Activated CD4-positive, alpha-beta memory T cell treated with anti-CD3 and anti-CD28 coated beads, Interleukin-2, amount 10 ng/mL, durations not matched to agents 7 days and 5 days (primary cell): ENCODE measurements at regions not wholly inside any gene's neighbourhood (a gene's known extent, or its start where the extent isn't known, plus 50 kb on each side); places are given as distances from the start of the nearest gene placed in this dataset.

Experiments
- CTCF ChIA-PET: fragments of 350-600 bp; sonication (Branson Sonifier 250); formaldehyde crosslinking; loops from one replicate; lab custom pipeline; 2021; ENCODE audit warnings: antibody characterized with exemption, inconsistent platforms; lab: Charles Lee
- POLR2A ChIA-PET: fragments of 350-600 bp; sonication (Branson Sonifier 250); formaldehyde crosslinking; loops from one replicate; lab custom pipeline; 2021; ENCODE audit warnings: antibody characterized with exemption; lab: Charles Lee
- DNase-seq: peaks from one replicate; pipeline ENCODE4 v3.0.0-alpha.2; 2020
- H3K27ac Mint-ChIP-seq: one replicate; pipeline ENCODE4 v1.8.0; 2021; ENCODE audit warnings: mild to moderate bottlenecking, mixed read lengths
- H3K27me3 Mint-ChIP-seq: one replicate; pipeline ENCODE4 v1.8.0; 2021; ENCODE audit warnings: mixed read lengths
- H3K36me3 Mint-ChIP-seq: one replicate; pipeline ENCODE4 v1.8.0; 2021; ENCODE audit warnings: low read depth, mixed read lengths
- H3K4me1 Mint-ChIP-seq: one replicate; pipeline ENCODE4 v1.8.0; 2021; ENCODE audit warnings: mixed read lengths
- H3K4me3 Mint-ChIP-seq: one replicate; pipeline ENCODE4 v1.8.0; 2021; ENCODE audit warnings: mild to moderate bottlenecking, mixed read lengths
- H3K9me3 Mint-ChIP-seq: one replicate; pipeline ENCODE4 v1.8.0; 2021; ENCODE audit warnings: mixed read lengths

DNA sequence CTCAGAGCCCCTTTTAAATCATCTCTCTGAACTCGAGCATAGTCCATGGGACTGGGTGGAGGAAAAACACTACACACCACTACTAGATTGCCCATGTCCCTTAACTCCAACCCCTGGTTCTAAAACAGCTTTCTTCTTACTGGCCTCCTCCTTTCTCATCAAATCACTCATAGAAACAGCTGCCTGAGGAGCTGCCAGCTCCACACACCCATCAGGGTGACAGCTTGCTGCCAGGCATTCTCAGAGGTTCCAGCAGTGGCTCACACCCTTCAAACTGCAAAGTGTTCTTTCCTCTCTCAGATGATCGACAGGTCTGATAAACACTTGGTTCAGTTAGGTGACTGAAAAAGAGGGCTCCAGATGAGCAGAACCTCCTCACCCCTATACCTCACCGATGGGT, 543.0 kb upstream of the PLXNA2 start:
- H3K27me3 Mint-ChIP-seq: no peaks in the 10 kb centered on the region
- no peak for DNase-seq
- H3K27ac Mint-ChIP-seq: no peak overlapping the region
- POLR2A ChIA-PET: no interaction called here
- CTCF ChIA-PET: interaction anchor here (0.6 kb wide), 1 partner anchor 14 kb away, joined by 4 read pairs; no protein-coding TSS in a partner anchor
- no peaks in the 10 kb centered on the region for H3K4me1 Mint-ChIP-seq
- no peaks in the 10 kb centered on the region for H3K9me3 Mint-ChIP-seq
- H3K36me3 Mint-ChIP-seq: no peaks in the 10 kb centered on the region
- H3K4me3 Mint-ChIP-seq: no peak overlapping the region

- Mint-ChIP-seq H3K27ac (no peak overlapping the region), H3K9me3 (no peaks in the 10 kb centered on the region), H3K4me1 (no peaks in the 10 kb centered on the region), H3K27me3 (no peaks in the 10 kb centered on the region), H3K4me3 (no peak overlapping the region), H3K36me3 (no peaks in the 10 kb centered on the region)
- ChIA-PET POLR2A (no interaction called here), CTCF (no interaction called here)
- DNase-seq: no peak
Observed at GRCh38 chr1:208788013-208788540, 543.9 kb upstream of the PLXNA2 start.

DNA sequence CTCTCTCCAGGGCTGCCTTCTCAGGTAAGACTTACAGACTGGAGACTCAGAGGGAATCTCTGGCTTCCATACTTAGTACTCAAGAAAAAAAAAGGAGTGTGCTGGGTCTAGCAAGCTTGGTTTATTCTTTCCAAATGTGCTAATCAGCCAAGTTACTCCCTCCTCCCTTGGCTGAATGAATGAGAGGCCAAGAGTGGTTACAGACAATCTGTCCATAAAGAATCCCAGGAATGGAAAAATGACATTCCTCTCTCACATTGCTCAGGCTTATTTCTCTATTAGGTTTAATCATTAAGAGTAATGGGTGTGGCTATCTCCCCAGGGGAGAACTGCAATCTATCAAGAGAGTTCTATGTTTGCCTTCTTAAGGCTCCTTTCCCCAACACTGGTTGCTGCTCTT, 547.3 kb upstream of the PLXNA2 start:
- ChIA-PET CTCF (interaction anchor here (0.5 kb wide), 1 partner anchor 974 kb away, joined by 3 read pairs; no protein-coding TSS in a partner anchor), POLR2A (no interaction called here)
- H3K4me1 Mint-ChIP-seq: no peaks in the 10 kb centered on the region
- H3K27me3 Mint-ChIP-seq: no peaks in the 10 kb centered on the region
- H3K9me3 Mint-ChIP-seq: no peaks in the 10 kb centered on the region
- H3K36me3 Mint-ChIP-seq: no peaks in the 10 kb centered on the region
- no peak for DNase-seq
- no peak overlapping the region for H3K27ac Mint-ChIP-seq
- no peak overlapping the region for H3K4me3 Mint-ChIP-seq

DNA sequence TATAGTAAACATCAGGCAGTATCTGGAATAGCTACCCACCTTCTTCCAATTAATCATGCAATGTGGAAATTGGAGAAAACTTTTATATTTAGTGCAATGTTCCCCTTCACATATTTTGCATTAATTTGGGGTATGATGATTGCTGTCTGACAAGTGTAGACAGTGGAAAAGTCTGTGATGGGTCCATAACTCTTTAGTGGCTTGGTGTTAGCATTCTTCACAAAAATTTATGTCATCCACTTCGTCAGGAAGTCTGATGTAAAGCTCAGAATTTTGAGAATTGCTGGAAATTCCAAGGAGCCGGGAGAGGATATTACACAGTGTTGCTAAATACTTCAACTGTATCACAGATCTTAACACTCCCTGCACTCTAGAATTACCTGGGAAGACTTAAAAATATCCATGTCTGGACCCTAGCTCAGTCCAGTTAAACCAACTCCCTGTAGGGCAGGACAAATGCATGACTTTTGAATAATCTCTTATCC, 549.7 kb upstream of the PLXNA2 start:
- Mint-ChIP-seq H3K9me3 (no peaks in the 10 kb centered on the region), H3K4me3 (no peak overlapping the region), H3K4me1 (no peaks in the 10 kb centered on the region), H3K27me3 (no peaks in the 10 kb centered on the region), H3K36me3 (no peaks in the 10 kb centered on the region), H3K27ac (no peak overlapping the region)
- CTCF ChIA-PET: no interaction called here
- POLR2A ChIA-PET: no interaction called here
- DNase-seq: no peak

DNA sequence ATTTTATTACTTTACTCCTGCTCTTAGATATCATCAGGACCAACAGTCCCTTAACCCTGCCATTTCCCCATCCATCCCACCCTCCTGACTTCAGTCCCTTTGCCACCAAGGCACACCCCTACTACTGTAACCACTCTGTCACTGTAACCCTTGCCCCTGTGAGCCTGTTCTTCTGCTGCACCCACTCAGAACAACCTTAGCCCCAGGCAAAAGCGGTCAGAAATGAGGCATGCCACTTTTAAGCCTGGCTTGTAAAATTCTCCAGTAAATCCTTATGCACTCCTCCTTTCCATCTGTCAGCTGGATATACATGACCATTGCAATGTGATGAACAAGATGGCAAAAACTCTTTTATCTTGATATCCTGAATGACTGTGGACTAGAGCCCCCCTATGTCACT, 555.0 kb upstream of the PLXNA2 start:
- Mint-ChIP-seq H3K36me3 (no peaks in the 10 kb centered on the region), H3K4me3 (no peak overlapping the region), H3K27me3 (no peaks in the 10 kb centered on the region), H3K27ac (no peak overlapping the region), H3K9me3 (no peaks in the 10 kb centered on the region), H3K4me1 (no peaks in the 10 kb centered on the region)
- ChIA-PET CTCF (no interaction called here), POLR2A (no interaction called here)
- DNase-seq: no peak

DNA sequence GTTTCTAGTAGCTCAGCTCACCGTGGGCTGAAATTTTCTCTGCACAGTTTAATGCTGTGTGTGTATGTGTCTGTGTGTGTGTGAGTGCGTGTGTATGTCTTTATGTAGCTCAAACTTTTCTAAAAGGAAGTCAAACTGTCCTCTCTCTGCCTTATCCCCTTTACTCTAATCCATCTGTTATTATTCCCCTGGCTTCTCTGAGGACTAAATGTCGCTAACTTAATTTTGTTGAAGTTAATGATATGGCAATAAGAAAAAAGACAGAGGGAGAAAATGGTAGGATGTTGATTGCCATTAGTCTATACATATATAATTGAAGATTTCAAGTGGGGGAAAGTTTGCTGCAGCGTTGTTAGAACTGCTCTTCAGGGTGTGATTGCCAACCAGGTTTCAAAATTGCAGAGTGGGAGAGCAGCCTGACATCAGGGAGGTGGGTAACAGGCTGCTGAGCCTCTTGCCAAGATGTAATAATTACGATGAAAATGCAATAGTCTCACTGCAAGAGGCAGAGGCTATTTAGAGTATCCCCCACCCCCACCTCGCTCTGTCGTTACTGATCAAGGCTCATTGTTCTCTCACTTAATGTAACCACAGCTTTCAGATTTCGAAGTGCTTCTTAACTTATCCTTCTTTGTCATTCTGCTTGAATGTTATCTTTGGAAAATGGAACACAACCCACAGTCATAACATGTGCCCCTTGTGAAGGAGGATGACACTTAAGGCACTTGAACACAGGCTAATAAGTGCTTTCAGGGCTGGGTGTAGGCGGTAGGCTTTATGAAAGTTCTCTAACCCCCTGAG, 559.0 kb upstream of the PLXNA2 start:
- H3K36me3 Mint-ChIP-seq: no peaks in the 10 kb centered on the region
- CTCF ChIA-PET: interaction anchor here (1.1 kb wide), 1 partner anchor 10 kb away, joined by 3 read pairs; no protein-coding TSS in a partner anchor

DNA sequence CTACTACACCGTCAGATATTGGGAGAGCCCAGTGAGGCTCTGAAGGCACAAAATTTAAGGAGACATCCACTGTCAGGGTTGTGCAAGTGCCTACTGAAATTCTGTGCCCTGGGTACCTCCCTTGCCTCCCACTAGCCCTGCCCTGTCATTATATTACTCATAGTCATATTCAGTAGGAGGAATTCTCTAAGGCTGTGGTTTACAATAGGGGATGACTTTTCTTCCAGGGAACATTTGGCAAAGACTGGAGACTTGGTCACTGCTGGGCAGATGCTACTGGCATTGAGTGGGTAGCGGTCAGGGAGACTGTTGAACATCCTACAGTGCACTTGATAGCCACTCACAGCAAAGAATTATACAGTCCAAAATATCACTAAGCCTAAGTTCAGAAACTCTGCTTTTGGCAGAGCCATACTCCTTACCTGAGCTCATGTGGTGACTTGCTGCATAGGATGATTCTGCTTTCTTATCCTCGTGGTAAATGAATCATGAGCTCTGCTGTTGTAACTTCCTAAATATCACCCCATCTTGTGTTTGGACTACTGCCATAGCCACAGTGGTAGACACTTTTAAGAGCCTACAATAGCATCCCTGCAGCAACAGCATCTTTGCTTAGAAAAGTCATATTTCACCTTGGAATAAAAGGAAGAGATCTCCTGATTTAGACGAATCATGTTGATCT, 563.4 kb upstream of the PLXNA2 start:
- Mint-ChIP-seq H3K36me3 (no peaks in the 10 kb centered on the region), H3K4me3 (no peak overlapping the region), H3K9me3 (no peaks in the 10 kb centered on the region), H3K27me3 (no peaks in the 10 kb centered on the region), H3K27ac (no peak overlapping the region), H3K4me1 (no peaks in the 10 kb centered on the region)
- ChIA-PET CTCF (no interaction called here), POLR2A (no interaction called here)
- DNase-seq: no peak

More for the DNA sequence above, 559.0 kb upstream of the PLXNA2 start:
- no peaks in the 10 kb centered on the region for H3K9me3 Mint-ChIP-seq
- no peaks in the 10 kb centered on the region for H3K27me3 Mint-ChIP-seq
- no peak overlapping the region for H3K4me3 Mint-ChIP-seq
- DNase-seq: no peak
- H3K27ac Mint-ChIP-seq: no peak overlapping the region
- POLR2A ChIA-PET: no interaction called here
- H3K4me1 Mint-ChIP-seq: no peaks in the 10 kb centered on the region

DNA sequence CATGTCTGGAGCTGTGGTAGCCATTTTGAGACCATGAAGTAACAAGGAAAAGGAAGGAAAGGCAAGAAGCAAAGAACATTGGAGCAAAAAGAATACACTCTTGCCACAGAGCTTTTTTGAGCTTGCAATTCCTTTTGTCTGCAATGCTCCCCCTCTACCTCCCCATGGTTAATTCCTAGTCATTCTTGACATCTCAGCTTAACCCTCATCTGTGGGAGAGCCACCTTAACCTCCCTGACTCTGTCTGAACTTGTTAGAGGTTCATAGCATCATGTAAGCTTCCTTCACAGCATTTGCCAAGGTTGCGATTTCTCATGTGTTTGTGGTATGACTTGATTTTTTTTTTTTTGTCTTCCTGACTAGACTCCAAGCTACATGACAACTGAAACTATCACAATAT, 564.1 kb upstream of the PLXNA2 start:
- H3K27ac Mint-ChIP-seq: no peak overlapping the region
- POLR2A ChIA-PET: no interaction called here
- H3K9me3 Mint-ChIP-seq: no peaks in the 10 kb centered on the region
- no peak overlapping the region for H3K4me3 Mint-ChIP-seq
- H3K27me3 Mint-ChIP-seq: no peaks in the 10 kb centered on the region
- H3K36me3 Mint-ChIP-seq: no peaks in the 10 kb centered on the region
- H3K4me1 Mint-ChIP-seq: no peaks in the 10 kb centered on the region
- CTCF ChIA-PET: no interaction called here
- no peak for DNase-seq

- Mint-ChIP-seq H3K4me3 (no peak overlapping the region), H3K36me3 (no peaks in the 10 kb centered on the region), H3K27ac (no peak overlapping the region), H3K27me3 (no peaks in the 10 kb centered on the region), H3K9me3 (no peaks in the 10 kb centered on the region), H3K4me1 (no peaks in the 10 kb centered on the region)
- POLR2A ChIA-PET: no interaction called here
- CTCF ChIA-PET: no interaction called here
- DNase-seq: no peak
Observed at GRCh38 chr1:208809876-208810275, 565.7 kb upstream of the PLXNA2 start.

DNA sequence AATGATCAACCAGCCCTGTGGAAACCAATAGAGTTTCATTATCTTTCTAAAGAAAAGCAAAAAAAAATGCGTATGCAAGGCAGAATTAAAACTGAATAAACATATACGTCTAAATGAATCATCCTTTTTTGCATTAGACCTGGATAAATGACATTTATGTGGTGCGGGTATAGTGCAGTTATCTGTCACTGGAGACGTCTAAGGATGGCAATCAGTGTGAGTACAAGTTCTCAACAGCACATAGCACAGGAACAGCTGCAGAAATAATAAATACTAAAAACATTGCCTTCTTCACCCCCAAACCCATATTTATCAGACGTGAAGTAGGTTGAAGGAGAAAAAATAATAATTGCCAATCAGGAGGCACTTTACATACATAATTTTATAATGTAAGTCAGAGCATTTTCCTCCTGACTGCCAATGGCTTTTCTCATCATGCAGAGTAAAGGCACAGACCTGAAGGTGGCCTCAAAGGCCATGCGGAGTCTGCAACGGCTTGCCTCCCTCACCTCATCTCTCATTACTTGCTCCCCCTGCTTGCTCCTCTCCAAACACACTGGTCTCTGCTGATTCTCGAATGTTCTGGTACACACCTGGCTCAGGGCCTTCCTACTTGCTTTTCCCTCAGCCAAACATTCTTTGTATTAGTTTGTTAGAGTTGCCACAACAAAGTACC, 574.7 kb upstream of the PLXNA2 start:
- CTCF ChIA-PET: no interaction called here
- Mint-ChIP-seq H3K4me1 (no peaks in the 10 kb centered on the region), H3K27me3 (no peaks in the 10 kb centered on the region), H3K9me3 (no peaks in the 10 kb centered on the region), H3K4me3 (no peak overlapping the region), H3K27ac (no peak overlapping the region), H3K36me3 (no peaks in the 10 kb centered on the region)
- DNase-seq: no peak
- POLR2A ChIA-PET: no interaction called here

- POLR2A ChIA-PET: no interaction called here
- Mint-ChIP-seq H3K4me3 (no peak overlapping the region), H3K27ac (no peak overlapping the region), H3K36me3 (no peaks in the 10 kb centered on the region), H3K9me3 (no peaks in the 10 kb centered on the region), H3K4me1 (no peaks in the 10 kb centered on the region), H3K27me3 (no peaks in the 10 kb centered on the region)
- CTCF ChIA-PET: no interaction called here
- DNase-seq: no peak
Observed at GRCh38 chr1:208820580-208821212, 576.5 kb upstream of the PLXNA2 start.

- POLR2A ChIA-PET: no interaction called here
- CTCF ChIA-PET: no interaction called here
- no peak overlapping the region for H3K27ac Mint-ChIP-seq
- no peaks in the 10 kb centered on the region for H3K27me3 Mint-ChIP-seq
- no peak overlapping the region for H3K4me3 Mint-ChIP-seq
- H3K4me1 Mint-ChIP-seq: no peaks in the 10 kb centered on the region
- no peaks in the 10 kb centered on the region for H3K36me3 Mint-ChIP-seq
- H3K9me3 Mint-ChIP-seq: no peaks in the 10 kb centered on the region
- DNase-seq: no peak
Observed at GRCh38 chr1:208821939-208822338, 577.8 kb upstream of the PLXNA2 start.

GRCh38 chr1:208825300-208825699, 581.1 kb upstream of the PLXNA2 start:
- H3K36me3 Mint-ChIP-seq: no peaks in the 10 kb centered on the region
- ChIA-PET CTCF (no interaction called here), POLR2A (no interaction called here)
- no peak overlapping the region for H3K27ac Mint-ChIP-seq
- H3K27me3 Mint-ChIP-seq: no peaks in the 10 kb centered on the region
- no peaks in the 10 kb centered on the region for H3K4me1 Mint-ChIP-seq
- no peaks in the 10 kb centered on the region for H3K9me3 Mint-ChIP-seq
- H3K4me3 Mint-ChIP-seq: no peak overlapping the region
- DNase-seq: no peak
